Heart left ventricle (tissue), 16 donors: ENCODE measurements at regions not wholly inside any gene's neighbourhood (a gene's known extent, or its start where the extent isn't known, plus 50 kb on each side); places are given as distances from the start of the nearest gene placed in this dataset.

Experiments
- ATAC-seq, 4 donors: fragments of 200-7000 bp; cut with Tn5 transposase; one replicate each; pipeline ENCODE4 v1.9.1; 2020 to 2022; ENCODE audit warnings: moderate library complexity in 4 of 4, mild to moderate bottlenecking in 3 of 4, moderate number of reproducible peaks in 1 of 4
- DNase-seq, 5 donors: peaks; one replicate each; pipeline ENCODE4 v3.0.0-alpha.2; 2020
- H3K27ac ChIP-seq, 12 donors: fragments of 200-600 bp; sonication (generic) in 4 of 12; one replicate each; pipeline versions ENCODE4 v1.5.0 to v1.8.0; 2016 to 2022; ENCODE audit warnings: mild to moderate bottlenecking in 2 of 12
- H3K27me3 ChIP-seq, 9 donors: fragments of 200-600 bp; sonication (generic) in 2 of 9; one replicate each; pipeline versions ENCODE4 v1.5.1 to v1.8.0; 2016 to 2022; ENCODE audit warnings: mild to moderate bottlenecking in 3 of 9
- H3K36me3 ChIP-seq, 9 donors: fragments of 200-600 bp; sonication (generic) in 2 of 9; one replicate each; pipeline versions ENCODE4 v1.5.0 to v1.8.0; 2018 to 2022; ENCODE audit warnings: mild to moderate bottlenecking in 2 of 9
- H3K4me1 ChIP-seq, 12 donors: fragments of 200-600 bp; sonication (generic) in 4 of 12; one replicate each; pipeline versions ENCODE4 v1.5.0 to v1.8.0; 2016 to 2022; ENCODE audit warnings: mild to moderate bottlenecking in 3 of 12
- H3K4me3 ChIP-seq, 12 donors: fragments of 200-600 bp; sonication (generic) in 4 of 12; one replicate each; pipeline versions ENCODE4 v1.5.0 to v1.8.0; 2017 to 2022; ENCODE audit warnings: mild to moderate bottlenecking in 9 of 12, moderate library complexity in 4 of 12
- H3K9me3 ChIP-seq, 12 donors: fragments of 200-600 bp; sonication (generic) in 4 of 12; one replicate each; pipeline versions ENCODE4 v1.5.0 to v1.8.0; 2016 to 2022; ENCODE audit warnings: mild to moderate bottlenecking in 1 of 12
- CTCF ChIP-seq, 12 donors: fragments of 200-600 bp; sonication (generic) in 4 of 12; IDR thresholded peaks; one replicate each; pipeline versions ENCODE4 v1.5.0 to v1.8.0; 2018 to 2022; ENCODE audit warnings: antibody characterized with exemption in 12 of 12, mild to moderate bottlenecking in 5 of 12
- POLR2A ChIP-seq, 2 donors: fragments of 450-650 bp; IDR thresholded peaks; one replicate each; pipeline ENCODE4 v1.6.1; 2017; ENCODE audit warnings: antibody characterized with exemption in 2 of 2, mild to moderate bottlenecking in 2 of 2, moderate library complexity in 2 of 2
- WGBS, 4 donors: extraction: QIAGEN DNeasy Blood & Tissue Kit in 2 of 4; methylation state at CpG; one replicate each; pipeline versions ENCODE4 v1.1.5 to v1.1.7; 2013 to 2018; 5-methylcytosine and 5-hydroxymethylcytosine counted together
- intact Hi-C, 10 donors: fragments of 100-400 bp; cut with DNase I; formaldehyde crosslinking; loops; one replicate each; pipeline versions ENCODE4 v1.11.1 to v1.14.2; 2022
- donor health status: ischemic (EF 13 %, LVEDD 7.1; RV severe dilation, severe dysfunction).
- donor health status: healthy with polysubstance abuse.
- donor health status: DM: no; HTN: yes; CAD: no.
- donor health status: DM: no; HTN: no; CAD: no.
- donor health status: ischemic (EF 25% LVEDD 6.9; RV normal size, moderate dysfunction).
- donor health status: ischemic (EF 25% LVEDD 5.7; RV mildly dilated, moderate dysfunction).
- donor health status: healthy.
- donor health status: DM: yes; HTN: yes; CAD: no.
- donor health status: ischemic (EF 35%, LVEDD 5.7; RV mildly dilated, moderate dysfunction).
- donor health status: nonischemic (EF 11% LVEDD 7.7; RV severe dilation, severe dysfunction).
- donor health status: DM: yes; HTN: yes; CAD: no.
- donor health status: PGD.
- donor health status: ischemic (EF 29% LVEDD 5.4; RV normal size, mild dysfunction).
- donor health status: nonischemic (EF 23%, LVEDD 6.1; RV moderate dilation, normal function).

DNA sequence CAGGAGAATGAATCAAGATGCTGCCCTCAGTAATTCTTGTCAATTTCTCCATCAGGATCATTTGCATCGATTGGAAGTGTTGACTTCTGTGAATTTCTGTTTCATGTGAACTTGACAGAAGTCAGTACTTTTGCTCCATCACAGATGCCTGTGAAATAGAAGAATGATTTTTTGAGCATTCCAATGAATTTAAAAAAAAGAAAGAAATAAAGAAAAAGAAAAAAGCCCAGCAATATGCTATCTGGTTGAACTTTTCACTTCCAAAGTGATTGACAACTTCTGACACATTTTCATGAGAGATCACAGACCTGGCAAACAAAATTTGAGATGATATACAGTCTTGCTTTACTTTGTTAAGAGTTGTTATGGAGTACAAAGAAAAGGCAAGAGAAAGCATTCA lies 175.3 kb downstream of the RWDD3 start:
- no peak for DNase-seq
- WGBS, 4 donors = 32 to 44% (median 35%) methylated on average over 1 of the region's 1 CpG
- H3K27ac ChIP-seq = no peak overlapping the region
- H3K9me3 ChIP-seq = peaks cover 0 to 8% (median 0%) of the 10 kb centered on the region in 12 donors
- TF ChIP-seq POLR2A (IDR thresholded peaks at IDR 0.05) (no peak), CTCF (IDR thresholded peaks at IDR 0.05) (no peak)
- intact Hi-C loops = no loop called here
- H3K36me3 ChIP-seq = no peaks in the 10 kb centered on the region
- no peaks in the 10 kb centered on the region for H3K4me1 ChIP-seq
- H3K27me3 ChIP-seq = no peaks in the 10 kb centered on the region
- no peak for ATAC-seq
- no peak overlapping the region for H3K4me3 ChIP-seq

GRCh38 chr1:95409901-95410300 lies 175.9 kb downstream of the RWDD3 start:
- Histone ChIP-seq H3K4me1 (no peaks in the 10 kb centered on the region), H3K4me3 (no peak overlapping the region), H3K36me3 (no peaks in the 10 kb centered on the region), H3K27ac (no peak overlapping the region), H3K9me3 (peaks cover 0 to 1% (median 0%) of the 10 kb centered on the region in 12 donors), H3K27me3 (no peaks in the 10 kb centered on the region)
- intact Hi-C loops = no loop called here
- 65 to 80% (median 70%) methylated on average over 3 of the region's 3 CpGs for WGBS, 4 donors
- TF ChIP-seq CTCF (IDR thresholded peaks at IDR 0.05) (no peak), POLR2A (IDR thresholded peaks at IDR 0.05) (no peak)
- ATAC-seq (no peak), DNase-seq (no peak)

- intact Hi-C loops = no loop called here
- ATAC-seq = no peak
- no peak overlapping the region for H3K4me3 ChIP-seq
- H3K9me3 ChIP-seq = no peaks in the 10 kb centered on the region
- no peak for DNase-seq
- no peaks in the 10 kb centered on the region for H3K4me1 ChIP-seq
- H3K27me3 ChIP-seq = no peaks in the 10 kb centered on the region
- no peaks in the 10 kb centered on the region for H3K36me3 ChIP-seq
- no peak overlapping the region for H3K27ac ChIP-seq
- TF ChIP-seq POLR2A (IDR thresholded peaks at IDR 0.05) (no peak), CTCF (IDR thresholded peaks at IDR 0.05) (no peak)
Observed at GRCh38 chr1:95415146-95415545, 181.1 kb downstream of the RWDD3 start.

GRCh38 chr1:95426772-95427171 lies 192.8 kb downstream of the RWDD3 start:
- Histone ChIP-seq H3K36me3 (no peaks in the 10 kb centered on the region), H3K4me3 (no peak overlapping the region), H3K27ac (no peak overlapping the region), H3K4me1 (no peaks in the 10 kb centered on the region), H3K9me3 (no peaks in the 10 kb centered on the region), H3K27me3 (no peaks in the 10 kb centered on the region)
- ATAC-seq = no peak
- no peak for TF ChIP-seq CTCF (IDR thresholded peaks at IDR 0.05)
- TF ChIP-seq POLR2A (IDR thresholded peaks at IDR 0.05) = no peak
- 50 to 70% (median 59%) methylated on average over 1 of the region's 1 CpG for WGBS, 4 donors
- no peak for DNase-seq
- intact Hi-C loops = no loop called here
